IPS-15b (cell line): ENCODE measurements at regions not wholly inside any gene's neighbourhood (a gene's known extent, or its start where the extent isn't known, plus 50 kb on each side); places are given as distances from the start of the nearest gene placed in this dataset.
A peak's percentile ranks its signal among the peaks of the same experiment; 100 is the strongest.
"Not testable (repeated sequence)": the region's sequence is repeated elsewhere in the genome, so short reads cannot be mapped to it uniquely, and the experiment has no call there.

Experiments used
- H3K27me3 ChIP-seq: one replicate; pipeline ENCODE4 v1.6.1; 2013; ENCODE audit warnings: low read length; ENCODE audit not compliant: control insufficient read depth, insufficient read depth
- H3K36me3 ChIP-seq: one replicate; pipeline ENCODE4 v1.6.1; 2013; ENCODE audit warnings: low read length; ENCODE audit not compliant: control insufficient read depth, insufficient read depth
- H3K4me1 ChIP-seq: one replicate; pipeline ENCODE4 v1.6.1; 2013; ENCODE audit warnings: mild to moderate bottlenecking, low read length; ENCODE audit not compliant: control insufficient read depth, insufficient read depth
- H3K4me3 ChIP-seq: one replicate; pipeline ENCODE4 v1.5.1; 2013; ENCODE audit warnings: low read depth, low read length
- H3K9ac ChIP-seq: one replicate; pipeline ENCODE4 v1.6.1; 2013; ENCODE audit warnings: low read depth, mild to moderate bottlenecking, low read length
- H3K9me3 ChIP-seq: one replicate; pipeline ENCODE4 v1.6.1; 2013; ENCODE audit warnings: mild to moderate bottlenecking, low read length; ENCODE audit not compliant: control insufficient read depth, insufficient read depth

DNA sequence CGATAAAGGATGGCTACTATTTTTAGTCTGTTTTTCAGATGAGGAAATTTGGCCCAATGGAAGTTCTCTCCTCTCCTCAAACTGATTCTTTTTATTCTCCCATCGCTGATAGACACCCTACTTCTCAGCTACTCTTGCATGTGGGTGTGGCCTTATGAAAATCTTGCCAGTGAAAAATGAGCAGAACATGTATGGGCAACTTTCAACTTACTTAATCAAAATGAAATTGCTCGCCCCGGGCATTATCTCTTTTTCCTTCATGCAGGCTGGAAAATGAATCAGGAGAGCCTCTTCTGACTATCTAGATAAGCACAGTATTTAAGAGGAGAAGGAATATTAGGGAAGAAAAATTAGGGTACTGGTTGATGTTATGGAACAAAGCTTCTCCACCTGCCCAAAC lies 2354.7 kb upstream of the RAG2 start:
- H3K9me3 ChIP-seq, result no peaks in the 10 kb centered on the region
- no peaks in the 10 kb centered on the region for H3K36me3 ChIP-seq
- no peak overlapping the region for H3K9ac ChIP-seq
- H3K4me3 ChIP-seq, result no peak overlapping the region
- no peaks in the 10 kb centered on the region for H3K4me1 ChIP-seq
- no peaks in the 10 kb centered on the region for H3K27me3 ChIP-seq

DNA sequence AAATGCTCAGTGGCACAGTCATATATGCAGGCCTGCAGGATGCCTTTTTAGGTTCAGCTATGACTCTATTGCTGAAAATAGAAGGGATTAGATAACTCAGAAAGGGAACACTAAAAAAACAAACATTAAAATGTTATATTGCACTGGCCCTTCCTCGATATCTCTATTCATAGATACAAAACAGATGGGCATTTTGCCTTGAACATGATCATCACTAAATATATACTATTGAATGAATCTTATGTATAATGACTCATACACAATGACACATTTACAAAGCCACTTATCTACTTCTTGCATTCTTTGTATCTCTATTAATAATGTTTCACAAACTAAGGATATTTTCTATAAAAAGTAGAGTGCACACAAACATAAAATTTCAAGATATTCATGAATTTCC lies 2352.8 kb upstream of the RAG2 start:
- H3K9ac ChIP-seq, result no peak overlapping the region
- H3K27me3 ChIP-seq, result no peaks in the 10 kb centered on the region
- no peaks in the 10 kb centered on the region for H3K9me3 ChIP-seq
- H3K4me3 ChIP-seq, result no peak overlapping the region
- no peaks in the 10 kb centered on the region for H3K4me1 ChIP-seq
- no peaks in the 10 kb centered on the region for H3K36me3 ChIP-seq

- Histone ChIP-seq H3K36me3 (no peaks in the 10 kb centered on the region), H3K27me3 (no peaks in the 10 kb centered on the region), H3K9ac (no peak overlapping the region), H3K4me3 (no peak overlapping the region), H3K9me3 (no peaks in the 10 kb centered on the region), H3K4me1 (no peaks in the 10 kb centered on the region)
These were observed 2350.4 kb upstream of the RAG2 start for GRCh38 chr11:38948392-38948791.

- Histone ChIP-seq H3K36me3 (no peaks in the 10 kb centered on the region), H3K4me1 (no peaks in the 10 kb centered on the region), H3K9ac (no peak overlapping the region), H3K4me3 (no peak overlapping the region), H3K27me3 (no peaks in the 10 kb centered on the region), H3K9me3 (no peaks in the 10 kb centered on the region)
These were observed 2339.7 kb upstream of the RAG2 start for GRCh38 chr11:38937709-38938108.

- no peaks in the 10 kb centered on the region for H3K27me3 ChIP-seq
These were observed 2337.9 kb upstream of the RAG2 start for GRCh38 chr11:38935941-38936340.

DNA sequence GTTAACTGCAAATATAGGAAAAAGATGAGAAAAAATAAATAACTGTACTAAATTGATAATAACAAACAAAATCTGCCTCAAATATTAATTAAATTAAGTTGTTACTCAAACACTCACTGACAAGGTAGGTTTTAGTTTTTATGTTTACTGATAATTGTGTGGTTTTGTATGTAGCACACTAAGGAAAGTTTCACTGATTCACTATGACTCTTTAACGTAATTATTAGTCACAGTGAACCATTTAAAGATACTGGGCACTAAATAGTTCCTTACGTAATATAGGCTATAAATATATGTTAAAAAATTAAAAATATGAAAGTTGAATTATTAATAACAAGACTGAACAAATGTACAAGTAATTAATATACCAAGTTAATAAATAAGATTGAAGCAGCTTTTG lies 2330.0 kb upstream of the RAG2 start:
- Histone ChIP-seq H3K9me3 (no peaks in the 10 kb centered on the region), H3K4me3 (no peak overlapping the region), H3K36me3 (no peaks in the 10 kb centered on the region), H3K4me1 (no peaks in the 10 kb centered on the region), H3K9ac (no peak overlapping the region), H3K27me3 (no peaks in the 10 kb centered on the region)

More at GRCh38 chr11:38935941-38936340, 2337.9 kb upstream of the RAG2 start:
- Histone ChIP-seq H3K36me3 (no peaks in the 10 kb centered on the region), H3K4me3 (no peak overlapping the region), H3K4me1 (no peaks in the 10 kb centered on the region), H3K9me3 (no peaks in the 10 kb centered on the region), H3K9ac (no peak overlapping the region)

GRCh38 chr11:38924644-38925043 lies 2326.6 kb upstream of the RAG2 start:
- no peaks in the 10 kb centered on the region for H3K9me3 ChIP-seq

DNA sequence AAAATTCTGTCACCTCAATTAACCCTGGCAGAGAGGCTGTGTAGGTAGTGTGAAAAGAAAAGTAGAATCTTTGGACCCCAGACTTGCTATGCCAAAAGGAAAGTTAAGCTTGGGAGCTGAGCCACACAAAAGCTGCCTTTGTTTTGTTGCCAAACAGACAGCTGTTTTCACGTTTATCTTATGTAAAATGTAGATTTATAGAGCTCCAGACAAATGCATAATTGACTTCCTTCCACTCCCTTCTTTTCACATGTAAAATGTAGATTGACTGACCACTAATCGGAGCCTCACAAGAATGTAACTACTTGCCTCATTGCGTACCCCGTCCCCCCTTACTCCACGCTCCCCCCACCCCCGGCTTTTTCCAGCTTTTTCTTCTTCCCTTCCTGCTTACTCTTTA lies 2302.2 kb upstream of the RAG2 start:
- Histone ChIP-seq H3K4me3 (peak overlapping the region; percentile 1), H3K36me3 (no peaks in the 10 kb centered on the region), H3K9ac (no peak overlapping the region), H3K9me3 (no peaks in the 10 kb centered on the region), H3K4me1 (peaks cover 12% of the 10 kb centered on the region), H3K27me3 (no peaks in the 10 kb centered on the region)

More at GRCh38 chr11:38924644-38925043, 2326.6 kb upstream of the RAG2 start:
- H3K4me3 ChIP-seq, result no peak overlapping the region
- no peaks in the 10 kb centered on the region for H3K4me1 ChIP-seq
- H3K9ac ChIP-seq, result no peak overlapping the region
- H3K27me3 ChIP-seq, result no peaks in the 10 kb centered on the region
- no peaks in the 10 kb centered on the region for H3K36me3 ChIP-seq

- not testable (repeated sequence) for H3K4me1 ChIP-seq, H3K9ac ChIP-seq, H3K27me3 ChIP-seq, H3K4me3 ChIP-seq, H3K9me3 ChIP-seq, H3K36me3 ChIP-seq
These were observed 2296.2 kb upstream of the RAG2 start for GRCh38 chr11:38894201-38894600.

GRCh38 chr11:38884145-38884865 lies 2286.3 kb upstream of the RAG2 start:
- no peaks in the 10 kb centered on the region for H3K9me3 ChIP-seq
- H3K27me3 ChIP-seq, result no peaks in the 10 kb centered on the region
- no peaks in the 10 kb centered on the region for H3K36me3 ChIP-seq
- H3K4me3 ChIP-seq, result no peak overlapping the region
- no peaks in the 10 kb centered on the region for H3K4me1 ChIP-seq
- H3K9ac ChIP-seq, result no peak overlapping the region

- no peak overlapping the region for H3K9ac ChIP-seq
- H3K36me3 ChIP-seq, result no peaks in the 10 kb centered on the region
- peaks cover 5% of the 10 kb centered on the region for H3K9me3 ChIP-seq
- H3K4me1 ChIP-seq, result no peaks in the 10 kb centered on the region
- H3K27me3 ChIP-seq, result no peaks in the 10 kb centered on the region
- no peak overlapping the region for H3K4me3 ChIP-seq
These were observed 2269.3 kb upstream of the RAG2 start for GRCh38 chr11:38867338-38867737.

DNA sequence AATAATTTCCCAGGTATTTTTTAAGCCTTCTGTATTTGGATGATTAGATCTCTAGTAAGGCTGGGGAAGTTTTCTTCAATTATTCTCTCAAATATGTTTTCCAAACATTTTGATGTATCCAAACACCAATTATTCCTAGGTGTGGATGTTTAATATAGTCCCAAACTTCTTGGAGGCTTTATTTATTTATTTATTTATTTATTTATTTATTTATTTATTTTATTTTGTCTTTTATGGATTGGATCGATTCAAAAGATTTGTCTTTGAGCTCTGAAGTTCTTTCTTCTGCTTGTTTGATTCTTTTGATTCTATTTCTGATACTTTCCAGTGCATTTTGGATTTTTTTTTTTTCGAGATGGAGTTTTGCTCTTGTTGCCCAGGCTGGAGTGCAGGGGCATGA lies 2267.9 kb upstream of the RAG2 start:
- H3K4me3 ChIP-seq, result no peak overlapping the region
- peaks cover 5% of the 10 kb centered on the region for H3K9me3 ChIP-seq
- no peaks in the 10 kb centered on the region for H3K36me3 ChIP-seq
- H3K4me1 ChIP-seq, result no peaks in the 10 kb centered on the region
- no peaks in the 10 kb centered on the region for H3K27me3 ChIP-seq
- no peak overlapping the region for H3K9ac ChIP-seq
